ENCODE measurements at regions not wholly inside any gene's neighbourhood (a gene's known extent, or its start where the extent isn't known, plus 50 kb on each side); places are given as distances from the start of the nearest gene placed in this dataset.

- Mint-ChIP-seq H3K27me3 (ENCODE audit: low read depth in 2 of 2) (peaks cover 4 to 8% of the 10 kb centered on the region in 2 donors), H3K4me1 (peaks cover 33 to 36% of the 10 kb centered on the region in 2 donors), H3K36me3 (no peaks in the 10 kb centered on the region), H3K27ac (no peak overlapping the region), H3K4me3 (no peak overlapping the region), H3K9me3 (no peaks in the 10 kb centered on the region)
- DNase-seq (no peak), ATAC-seq (no peak)
- Histone ChIP-seq H3K36me3 (ENCODE audit: control insufficient read depth, insufficient read depth, low read length) (no peaks in the 10 kb centered on the region), H3K4me1 (ENCODE audit: control insufficient read depth, insufficient read depth, low read length) (peaks cover 30% of the 10 kb centered on the region), H3K27me3 (ENCODE audit: control insufficient read depth, insufficient read depth, low read length) (no peaks in the 10 kb centered on the region), H3K4me3 (ENCODE audit: low read length) (no peak overlapping the region), H3K27ac (ENCODE audit: low read length) (no peak overlapping the region), H3K9me3 (ENCODE audit: control insufficient read depth, insufficient read depth, low read length) (no peaks in the 10 kb centered on the region)
- no peak for TF ChIP-seq CTCF (IDR thresholded peaks at IDR 0.05)
- intact Hi-C loops (cut with micrococcal nuclease) = loop anchor here (5.0 to 10.0 kb wide), 3 partner anchors 118 to 347 kb away; partner anchors contain the start of gene ATG10
Measured at GRCh38 chr5:81854485-81854884, 103.6 kb upstream of the SSBP2 start.

GRCh38 chr5:81853030-81853357 lies 102.1 kb upstream of the SSBP2 start:
- DNase-seq (no peak), ATAC-seq (no peak)
- H3K27ac ChIP-seq (ENCODE audit: low read length) = no peak overlapping the region
- peaks cover 30% of the 10 kb centered on the region for H3K4me1 ChIP-seq (ENCODE audit: control insufficient read depth, insufficient read depth, low read length)
- intact Hi-C loops (cut with micrococcal nuclease) = loop anchor here (5.0 to 10.0 kb wide), 3 partner anchors 119 to 346 kb away; partner anchors contain the start of gene ATG10
- Mint-ChIP-seq H3K4me1 (peaks cover 33 to 36% of the 10 kb centered on the region in 2 donors), H3K9me3 (no peaks in the 10 kb centered on the region), H3K27ac (peak overlapping the region; percentile 90 to 95), H3K36me3 (no peaks in the 10 kb centered on the region), H3K4me3 (peak overlapping the region; percentile 99), H3K27me3 (ENCODE audit: low read depth in 2 of 2) (peaks cover 4 to 16% of the 10 kb centered on the region in 2 donors)
- TF ChIP-seq CTCF (IDR thresholded peaks at IDR 0.05) = no peak
- H3K4me3 ChIP-seq (ENCODE audit: low read length) = no peak overlapping the region
- H3K9me3 ChIP-seq (ENCODE audit: control insufficient read depth, insufficient read depth, low read length) = no peaks in the 10 kb centered on the region
- H3K27me3 ChIP-seq (ENCODE audit: control insufficient read depth, insufficient read depth, low read length) = no peaks in the 10 kb centered on the region
- WGBS (ENCODE audit: insufficient coverage) = 81% methylated on average over 4 of the region's 6 CpGs
- no peaks in the 10 kb centered on the region for H3K36me3 ChIP-seq (ENCODE audit: control insufficient read depth, insufficient read depth, low read length)

GRCh38 chr5:81852291-81853029 lies 101.6 kb upstream of the SSBP2 start:
- Histone ChIP-seq H3K36me3 (ENCODE audit: control insufficient read depth, insufficient read depth, low read length) (no peaks in the 10 kb centered on the region), H3K9me3 (ENCODE audit: control insufficient read depth, insufficient read depth, low read length) (no peaks in the 10 kb centered on the region), H3K4me3 (ENCODE audit: low read length) (peak overlapping the region; percentile 75), H3K27ac (ENCODE audit: low read length) (no peak overlapping the region), H3K27me3 (ENCODE audit: control insufficient read depth, insufficient read depth, low read length) (no peaks in the 10 kb centered on the region), H3K4me1 (ENCODE audit: control insufficient read depth, insufficient read depth, low read length) (peaks cover 30% of the 10 kb centered on the region)
- WGBS (ENCODE audit: insufficient coverage) = 13% methylated on average over 26 of the region's 26 CpGs
- Mint-ChIP-seq H3K36me3 (no peaks in the 10 kb centered on the region), H3K27me3 (ENCODE audit: low read depth in 2 of 2) (peaks cover 4 to 16% of the 10 kb centered on the region in 2 donors), H3K27ac (peak overlapping the region; percentile 90 to 95), H3K9me3 (no peaks in the 10 kb centered on the region), H3K4me3 (peak overlapping the region; percentile 99), H3K4me1 (peaks cover 33 to 36% of the 10 kb centered on the region in 2 donors)
- ATAC-seq = peak in 1 of 3 donors; percentile 9
- TF ChIP-seq CTCF (IDR thresholded peaks at IDR 0.05) = no peak
- intact Hi-C loops (cut with micrococcal nuclease) = loop anchor here (5.0 to 10.0 kb wide), 3 partner anchors 120 to 345 kb away; partner anchors contain the start of gene ATG10
- DNase-seq = peak in 1 of 2 donors; percentile 51
